WTC11 (cell line): ENCODE measurements at regions not wholly inside any gene's neighbourhood (a gene's known extent, or its start where the extent isn't known, plus 50 kb on each side); places are given as distances from the start of the nearest gene placed in this dataset.

Experiments used
- ATAC-seq: fragments of 200-7000 bp; cut with Tn5 transposase; 2 replicates; pipeline ENCODE4 v1.10.0; 2021; ENCODE audit warnings: mild to moderate bottlenecking, moderate library complexity
- CTCF ChIA-PET: fragments of 300-600 bp; sonication (Branson Sonifier 250); formaldehyde crosslinking; loops from one replicate; lab custom pipeline; 2021; ENCODE audit warnings: antibody characterized with exemption; lab: Charles Lee
- POLR2A ChIA-PET: fragments of 350-600 bp; sonication (Branson Sonifier 250); formaldehyde crosslinking; loops from one replicate; lab custom pipeline; 2021; ENCODE audit warnings: antibody characterized with exemption; lab: Charles Lee
- DNase-seq: peaks from one replicate; pipeline ENCODE4 v3.0.0; 2021; ENCODE audit warnings: low spot score
- H3K27ac Mint-ChIP-seq: 2 replicates; pipeline ENCODE4 v1.8.0; 2021; ENCODE audit warnings: mixed read lengths
- H3K27me3 Mint-ChIP-seq: 2 replicates; pipeline ENCODE4 v1.8.0; 2021; ENCODE audit warnings: low read depth, mild to moderate bottlenecking, moderate library complexity, mixed read lengths
- H3K36me3 Mint-ChIP-seq: 2 replicates; pipeline ENCODE4 v1.8.0; 2021; ENCODE audit warnings: mixed read lengths
- H3K4me1 Mint-ChIP-seq: 2 replicates; pipeline ENCODE4 v1.8.0; 2022; ENCODE audit warnings: mixed read lengths
- H3K4me3 Mint-ChIP-seq: 2 replicates; pipeline ENCODE4 v1.8.0; 2021; ENCODE audit warnings: mild to moderate bottlenecking, moderate library complexity, mixed read lengths
- H3K9me3 Mint-ChIP-seq: 2 replicates; pipeline ENCODE4 v1.8.0; 2021; ENCODE audit warnings: mixed read lengths
- ATF2 ChIP-seq: sonication (generic); formaldehyde crosslinking; IDR thresholded peaks from 2 replicates; pipeline ENCODE4 v1.8.1; 2022; ENCODE audit warnings: low read depth, missing genetic modification reagents, borderline replicate concordance
- CDX4 ChIP-seq: fragments of 250-450 bp; sonication (Bioruptor Pico); IDR thresholded peaks from 2 replicates; pipeline ENCODE4 v1.9.0; 2021; ENCODE audit warnings: moderate library complexity, mild to moderate bottlenecking, inconsistent platforms, borderline replicate concordance
- ELF4 ChIP-seq: sonication (generic); formaldehyde crosslinking; IDR thresholded peaks from 2 replicates; pipeline ENCODE4 v1.8.1; 2022; ENCODE audit warnings: low read depth, mild to moderate bottlenecking, moderate library complexity, missing genetic modification reagents
- ESRRA ChIP-seq: sonication (generic); formaldehyde crosslinking; IDR thresholded peaks from 2 replicates; pipeline ENCODE4 v1.8.1; 2022; ENCODE audit warnings: mild to moderate bottlenecking, missing genetic modification reagents, borderline replicate concordance
- ETV6 ChIP-seq: sonication (generic); formaldehyde crosslinking; IDR thresholded peaks from 2 replicates; pipeline ENCODE4 v1.8.1; 2022; ENCODE audit warnings: mild to moderate bottlenecking, missing genetic modification reagents
- IRF1 ChIP-seq: sonication (generic); formaldehyde crosslinking; IDR thresholded peaks from 2 replicates; pipeline ENCODE4 v1.8.0; 2023; ENCODE audit warnings: missing genetic modification reagents
- NFE2L1 ChIP-seq: sonication (generic); formaldehyde crosslinking; IDR thresholded peaks from 2 replicates; pipeline ENCODE4 v1.8.1; 2023; ENCODE audit warnings: missing genetic modification reagents
- PRRX2 ChIP-seq: fragments of 250-450 bp; sonication (Bioruptor Pico); IDR thresholded peaks from 2 replicates; pipeline ENCODE4 v1.8.0; 2021; ENCODE audit warnings: mild to moderate bottlenecking
- ZBTB21 ChIP-seq: sonication (generic); formaldehyde crosslinking; IDR thresholded peaks from 2 replicates; pipeline ENCODE4 v1.8.1; 2023; ENCODE audit warnings: mild to moderate bottlenecking, missing genetic modification reagents, borderline replicate concordance
- ZBTB43 ChIP-seq: sonication (generic); formaldehyde crosslinking; IDR thresholded peaks from 2 replicates; pipeline ENCODE4 v1.8.1; 2023; ENCODE audit warnings: mild to moderate bottlenecking, missing genetic modification reagents
- ZNF425 ChIP-seq: fragments of 250-450 bp; sonication (Bioruptor Pico); conservative IDR thresholded peaks from 2 replicates; pipeline ENCODE4 v1.9.0; 2021; ENCODE audit warnings: mild to moderate bottlenecking
- TF ChIP-seq, protein P1 (sequence below): sonication (generic); formaldehyde crosslinking; IDR thresholded peaks from 2 replicates; pipeline ENCODE4 v1.8.1; 2023; ENCODE audit warnings: mild to moderate bottlenecking, missing genetic modification reagents, moderate library complexity
- TF ChIP-seq, protein P2 (sequence below): sonication (generic); formaldehyde crosslinking; IDR thresholded peaks from 2 replicates; pipeline ENCODE4 v1.8.0; 2022; ENCODE audit warnings: mild to moderate bottlenecking, missing genetic modification reagents

- no peak for TF ChIP-seq CDX4 (CRISPR knock-in tag)
- no peak for TF ChIP-seq ESRRA (CRISPR knock-in tag)
- no peak for TF ChIP-seq PRRX2 (CRISPR knock-in tag)
These were observed 270.6 kb upstream of the CHAC2 start (continued) for GRCh38 chr2:53497020-53497419.

- Mint-ChIP-seq H3K4me1 (peaks cover 8% of the 10 kb centered on the region), H3K9me3 (peaks cover 4% of the 10 kb centered on the region; the same call in 1 of the 2 replicates), H3K4me3 (no peak overlapping the region), H3K36me3 (no peaks in the 10 kb centered on the region), H3K27me3 (no peaks in the 10 kb centered on the region), H3K27ac (no peak overlapping the region)
- no peak for TF ChIP-seq ZBTB43 (CRISPR knock-in tag)
- TF ChIP-seq ETV6 = no peak
- TF ChIP-seq ATF2 = no peak
- TF ChIP-seq, protein P1, sequence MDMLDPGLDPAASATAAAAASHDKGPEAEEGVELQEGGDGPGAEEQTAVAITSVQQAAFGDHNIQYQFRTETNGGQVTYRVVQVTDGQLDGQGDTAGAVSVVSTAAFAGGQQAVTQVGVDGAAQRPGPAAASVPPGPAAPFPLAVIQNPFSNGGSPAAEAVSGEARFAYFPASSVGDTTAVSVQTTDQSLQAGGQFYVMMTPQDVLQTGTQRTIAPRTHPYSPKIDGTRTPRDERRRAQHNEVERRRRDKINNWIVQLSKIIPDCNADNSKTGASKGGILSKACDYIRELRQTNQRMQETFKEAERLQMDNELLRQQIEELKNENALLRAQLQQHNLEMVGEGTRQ (CRISPR knock-in tag) = no peak
- no peak for TF ChIP-seq ESRRA (CRISPR knock-in tag)
- no peak for TF ChIP-seq NFE2L1 (CRISPR knock-in tag)
- TF ChIP-seq IRF1 (CRISPR knock-in tag) = no peak
- TF ChIP-seq ZNF425 (CRISPR knock-in tag) = no peak
- no peak for TF ChIP-seq PRRX2 (CRISPR knock-in tag)
- no peak for TF ChIP-seq ZBTB21 (CRISPR knock-in tag)
- TF ChIP-seq ELF4 (CRISPR knock-in tag) = no peak
- POLR2A ChIA-PET = no interaction called here
- ATAC-seq (no peak), DNase-seq (no peak)
- CTCF ChIA-PET = no interaction called here
These were observed 274.4 kb upstream of the CHAC2 start for GRCh38 chr2:53493210-53493609.

GRCh38 chr2:53490659-53491058, 276.9 kb upstream of the CHAC2 start:
- TF ChIP-seq, protein P2, sequence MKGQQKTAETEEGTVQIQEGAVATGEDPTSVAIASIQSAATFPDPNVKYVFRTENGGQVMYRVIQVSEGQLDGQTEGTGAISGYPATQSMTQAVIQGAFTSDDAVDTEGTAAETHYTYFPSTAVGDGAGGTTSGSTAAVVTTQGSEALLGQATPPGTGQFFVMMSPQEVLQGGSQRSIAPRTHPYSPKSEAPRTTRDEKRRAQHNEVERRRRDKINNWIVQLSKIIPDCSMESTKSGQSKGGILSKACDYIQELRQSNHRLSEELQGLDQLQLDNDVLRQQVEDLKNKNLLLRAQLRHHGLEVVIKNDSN = no peak
- ChIA-PET POLR2A (no interaction called here), CTCF (interaction anchor here (1.7 kb wide), 1 partner anchor 25 kb away, joined by 5 read pairs; no protein-coding TSS in a partner anchor)
- ATAC-seq (no peak), DNase-seq (no peak)
- Mint-ChIP-seq H3K9me3 (peaks cover 11% of the 10 kb centered on the region), H3K27me3 (no peaks in the 10 kb centered on the region), H3K4me3 (no peak overlapping the region), H3K4me1 (peaks cover 8% of the 10 kb centered on the region), H3K36me3 (no peaks in the 10 kb centered on the region), H3K27ac (no peak overlapping the region)
